Nephron progenitor cell (in vitro differentiated cells): ENCODE measurements at regions not wholly inside any gene's neighbourhood (a gene's known extent, or its start where the extent isn't known, plus 50 kb on each side); places are given as distances from the start of the nearest gene placed in this dataset.
"Not testable (repeated sequence)": the region's sequence is repeated elsewhere in the genome, so short reads cannot be mapped to it uniquely, and the experiment has no call there.

ENCODE experiments used
- DNase-seq: peaks from one replicate; pipeline ENCODE4 v3.0.0; 2021
- H3K27ac Mint-ChIP-seq: 2 replicates; pipeline ENCODE4 v1.8.0; 2021; ENCODE audit warnings: mild to moderate bottlenecking, moderate library complexity, mixed read lengths
- H3K27me3 Mint-ChIP-seq: 2 replicates; pipeline ENCODE4 v1.8.0; 2021; ENCODE audit warnings: mild to moderate bottlenecking, low read depth, mixed read lengths; ENCODE audit not compliant: poor library complexity
- H3K36me3 Mint-ChIP-seq: 2 replicates; pipeline ENCODE4 v1.8.0; 2021; ENCODE audit warnings: low read depth, mixed read lengths
- H3K4me1 Mint-ChIP-seq: 2 replicates; pipeline ENCODE4 v1.8.0; 2021; ENCODE audit warnings: mixed read lengths
- H3K4me3 Mint-ChIP-seq: 2 replicates; pipeline ENCODE4 v1.8.0; 2021; ENCODE audit warnings: mild to moderate bottlenecking, moderate library complexity, mixed read lengths
- H3K9me3 Mint-ChIP-seq: 2 replicates; pipeline ENCODE4 v1.8.0; 2021; ENCODE audit warnings: mild to moderate bottlenecking, moderate library complexity, mixed read lengths
- CTCF ChIP-seq: fragments of 200-600 bp; sonication (generic); IDR thresholded peaks from 2 replicates; pipeline ENCODE4 v1.5.0; 2021; ENCODE audit warnings: antibody characterized with exemption

GRCh38 chrX:138240266-138240665, 471.3 kb downstream of the FGF13 start:
- Mint-ChIP-seq H3K36me3 (no peaks in the 10 kb centered on the region), H3K27me3 (no peaks in the 10 kb centered on the region), H3K4me1 (no peaks in the 10 kb centered on the region), H3K9me3 (peaks cover 34% of the 10 kb centered on the region), H3K27ac (peak overlapping the region; percentile 69), H3K4me3 (no peak overlapping the region)
- TF ChIP-seq CTCF, result no peak
- no peak for DNase-seq

- no peaks in the 10 kb centered on the region for H3K4me1 Mint-ChIP-seq
- H3K4me3 Mint-ChIP-seq, result no peak overlapping the region
- TF ChIP-seq CTCF, result no peak
- peaks cover 28% of the 10 kb centered on the region for H3K9me3 Mint-ChIP-seq
- DNase-seq, result no peak
- H3K36me3 Mint-ChIP-seq, result no peaks in the 10 kb centered on the region
- peaks cover 2% of the 10 kb centered on the region for H3K27me3 Mint-ChIP-seq
- H3K27ac Mint-ChIP-seq, result no peak overlapping the region
These were observed 457.5 kb downstream of the FGF13 start for GRCh38 chrX:138254001-138254400.

GRCh38 chrX:138255373-138255772, 456.1 kb downstream of the FGF13 start:
- Mint-ChIP-seq H3K4me3 (no peak overlapping the region), H3K36me3 (no peaks in the 10 kb centered on the region), H3K9me3 (peaks cover 30% of the 10 kb centered on the region), H3K27me3 (peaks cover 6% of the 10 kb centered on the region), H3K27ac (no peak overlapping the region), H3K4me1 (no peaks in the 10 kb centered on the region)
- DNase-seq, result no peak
- no peak for TF ChIP-seq CTCF

GRCh38 chrX:138264095-138264494, 447.4 kb downstream of the FGF13 start:
- H3K27ac Mint-ChIP-seq, H3K36me3 Mint-ChIP-seq, H3K4me3 Mint-ChIP-seq, DNase-seq, H3K4me1 Mint-ChIP-seq: not testable (repeated sequence)
- peaks cover 12% of the 10 kb centered on the region for H3K27me3 Mint-ChIP-seq
- H3K9me3 Mint-ChIP-seq, result peaks cover 29% of the 10 kb centered on the region

GRCh38 chrX:138270931-138271330, 440.6 kb downstream of the FGF13 start:
- Mint-ChIP-seq H3K4me3 (no peak overlapping the region), H3K4me1 (peaks cover 8% of the 10 kb centered on the region), H3K9me3 (peaks cover 13% of the 10 kb centered on the region), H3K36me3 (no peaks in the 10 kb centered on the region), H3K27me3 (peaks cover 5% of the 10 kb centered on the region), H3K27ac (no peak overlapping the region)
- no peak for DNase-seq
- TF ChIP-seq CTCF, result no peak

GRCh38 chrX:138282598-138283150, 428.8 kb downstream of the FGF13 start:
- peaks cover 31% of the 10 kb centered on the region for H3K4me1 Mint-ChIP-seq

GRCh38 chrX:138287205-138287877, 424.2 kb downstream of the FGF13 start:
- peak overlapping the region; percentile 9 for H3K27ac Mint-ChIP-seq
- no peak for TF ChIP-seq CTCF
- H3K4me3 Mint-ChIP-seq, result peak overlapping the region; percentile 31
- H3K4me1 Mint-ChIP-seq, result peaks cover 42% of the 10 kb centered on the region
- H3K36me3 Mint-ChIP-seq, result no peaks in the 10 kb centered on the region
- no peaks in the 10 kb centered on the region for H3K27me3 Mint-ChIP-seq
- peaks cover 24% of the 10 kb centered on the region for H3K9me3 Mint-ChIP-seq
- DNase-seq, result peak; percentile 38

More at GRCh38 chrX:138282598-138283150, 428.8 kb downstream of the FGF13 start:
- DNase-seq, H3K4me3 Mint-ChIP-seq, H3K27me3 Mint-ChIP-seq, H3K27ac Mint-ChIP-seq, H3K36me3 Mint-ChIP-seq: not testable (repeated sequence)
- H3K9me3 Mint-ChIP-seq, result peaks cover 51% of the 10 kb centered on the region
